MCF 10A (cell line): ENCODE measurements at regions not wholly inside any gene's neighbourhood (a gene's known extent, or its start where the extent isn't known, plus 50 kb on each side); places are given as distances from the start of the nearest gene placed in this dataset.

ENCODE experiments used
- BruUV-seq: library from RNA; stranded (reverse); fragments of 400-500 nt; replicated peaks from 2 replicates; lab custom pipeline; 2021; lab: Mats Ljungman, UMichigan
- CTCF ChIA-PET: fragments of 300-600 bp; sonication (Branson Sonifier 250); formaldehyde crosslinking; extraction: SDS; loops from one replicate; lab custom pipeline; 2021; ENCODE audit warnings: antibody characterized with exemption, inconsistent platforms; lab: Yijun Ruan, JAX
- POLR2A ChIA-PET: fragments of 300-600, 350-650 bp; sonication (Branson Sonifier 250); formaldehyde crosslinking; extraction: SDS; loops from one replicate; lab custom pipeline; 2020; ENCODE audit warnings: antibody characterized with exemption, inconsistent platforms; lab: Yijun Ruan, JAX
- DNase-seq: peaks from one replicate; pipeline ENCODE4 v3.0.0-alpha.2; 2018; ENCODE audit not compliant: unreplicated experiment
- H3K27ac Mint-ChIP-seq: one replicate; pipeline ENCODE4 v1.8.0; 2022; ENCODE audit warnings: mild to moderate bottlenecking, low read depth, mixed read lengths; ENCODE audit not compliant: unreplicated experiment
- H3K27me3 Mint-ChIP-seq: one replicate; pipeline ENCODE4 v1.8.0; 2022; ENCODE audit warnings: mixed read lengths; ENCODE audit not compliant: insufficient read depth, unreplicated experiment
- H3K36me3 Mint-ChIP-seq: one replicate; pipeline ENCODE4 v1.8.0; 2022; ENCODE audit warnings: mild to moderate bottlenecking, moderate library complexity, mixed read lengths; ENCODE audit not compliant: insufficient read depth, unreplicated experiment
- H3K4me1 Mint-ChIP-seq: one replicate; pipeline ENCODE4 v1.8.0; 2022; ENCODE audit warnings: mixed read lengths; ENCODE audit not compliant: insufficient read depth, unreplicated experiment
- H3K4me3 Mint-ChIP-seq: one replicate; pipeline ENCODE4 v1.8.0; 2022; ENCODE audit warnings: mild to moderate bottlenecking, moderate library complexity, mixed read lengths; ENCODE audit not compliant: unreplicated experiment
- H3K9me3 Mint-ChIP-seq: one replicate; pipeline ENCODE4 v1.8.0; 2022; ENCODE audit warnings: mixed read lengths; ENCODE audit not compliant: unreplicated experiment
- intact Hi-C: fragments of 100-400 bp; cut with micrococcal nuclease; formaldehyde crosslinking; loops from 2 replicates; pipeline ENCODE4 v1.14.1; 2022
- TF ChIP-seq, protein P1 (sequence below): fragments of 200-600 bp; IDR thresholded peaks from one replicate; pipeline ENCODE4 v1.8.0; 2022; ENCODE audit warnings: antibody characterized with exemption, mild to moderate bottlenecking; ENCODE audit not compliant: unreplicated experiment

DNA sequence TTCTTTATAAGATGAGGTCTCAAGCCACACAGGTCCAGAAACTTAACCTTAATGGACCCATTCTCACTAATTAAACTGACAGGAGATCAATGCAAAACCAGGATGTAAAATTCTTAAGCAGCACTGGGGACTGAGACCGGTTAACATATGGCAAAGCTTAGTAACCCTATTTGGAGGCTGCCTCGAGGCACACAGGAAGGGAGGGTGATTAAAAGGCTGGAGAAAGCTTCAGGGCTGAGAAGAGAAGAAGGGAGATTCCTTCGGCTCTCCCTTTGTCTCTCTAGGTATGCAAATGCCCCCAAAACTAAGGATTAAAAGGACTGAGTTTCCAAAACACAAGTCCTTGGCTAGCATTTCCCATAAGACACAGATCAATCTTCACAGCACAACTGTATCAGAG lies 120.8 kb upstream of the DSCAM start:
- Mint-ChIP-seq H3K27me3 (no peaks in the 10 kb centered on the region), H3K36me3 (no peaks in the 10 kb centered on the region), H3K4me1 (no peaks in the 10 kb centered on the region), H3K27ac (no peak overlapping the region), H3K9me3 (peaks cover 10% of the 10 kb centered on the region), H3K4me3 (no peak overlapping the region)
- no TSS peak for BruUV-seq
- DNase-seq: no peak
- ChIA-PET CTCF (interaction anchor here (0.6 kb wide), 1 partner anchor 351 kb away, joined by 3 read pairs; no protein-coding TSS in a partner anchor), POLR2A (interaction anchor here (1.1 kb wide), 1 partner anchor 15 kb away, joined by 4 read pairs; no protein-coding TSS in a partner anchor)
- TF ChIP-seq, protein P1, sequence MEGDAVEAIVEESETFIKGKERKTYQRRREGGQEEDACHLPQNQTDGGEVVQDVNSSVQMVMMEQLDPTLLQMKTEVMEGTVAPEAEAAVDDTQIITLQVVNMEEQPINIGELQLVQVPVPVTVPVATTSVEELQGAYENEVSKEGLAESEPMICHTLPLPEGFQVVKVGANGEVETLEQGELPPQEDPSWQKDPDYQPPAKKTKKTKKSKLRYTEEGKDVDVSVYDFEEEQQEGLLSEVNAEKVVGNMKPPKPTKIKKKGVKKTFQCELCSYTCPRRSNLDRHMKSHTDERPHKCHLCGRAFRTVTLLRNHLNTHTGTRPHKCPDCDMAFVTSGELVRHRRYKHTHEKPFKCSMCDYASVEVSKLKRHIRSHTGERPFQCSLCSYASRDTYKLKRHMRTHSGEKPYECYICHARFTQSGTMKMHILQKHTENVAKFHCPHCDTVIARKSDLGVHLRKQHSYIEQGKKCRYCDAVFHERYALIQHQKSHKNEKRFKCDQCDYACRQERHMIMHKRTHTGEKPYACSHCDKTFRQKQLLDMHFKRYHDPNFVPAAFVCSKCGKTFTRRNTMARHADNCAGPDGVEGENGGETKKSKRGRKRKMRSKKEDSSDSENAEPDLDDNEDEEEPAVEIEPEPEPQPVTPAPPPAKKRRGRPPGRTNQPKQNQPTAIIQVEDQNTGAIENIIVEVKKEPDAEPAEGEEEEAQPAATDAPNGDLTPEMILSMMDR: no peak
- intact Hi-C loops: no loop called here

GRCh38 chr21:40972151-40972550 lies 125.2 kb upstream of the DSCAM start:
- no TSS peak for BruUV-seq
- POLR2A ChIA-PET: interaction anchor here (0.6 to 1.5 kb wide), 3 partner anchors 10 to 1330 kb away, joined by 3 to 5 read pairs (median 4); no protein-coding TSS in a partner anchor
- intact Hi-C loops: no loop called here

GRCh38 chr21:40976198-40977109 lies 129.5 kb upstream of the DSCAM start:
- H3K27me3 Mint-ChIP-seq: no peaks in the 10 kb centered on the region
- peaks cover 6% of the 10 kb centered on the region for H3K9me3 Mint-ChIP-seq
- no peak overlapping the region for H3K27ac Mint-ChIP-seq
- H3K4me1 Mint-ChIP-seq: no peaks in the 10 kb centered on the region
- no peaks in the 10 kb centered on the region for H3K36me3 Mint-ChIP-seq
- TF ChIP-seq, protein P1: no peak
- no peak overlapping the region for H3K4me3 Mint-ChIP-seq
- ChIA-PET CTCF (no interaction called here), POLR2A (no interaction called here)
- BruUV-seq: no TSS peak
- intact Hi-C loops: no loop called here
- no peak for DNase-seq

More at GRCh38 chr21:40972151-40972550, 125.2 kb upstream of the DSCAM start:
- H3K36me3 Mint-ChIP-seq: no peaks in the 10 kb centered on the region
- H3K4me1 Mint-ChIP-seq: no peaks in the 10 kb centered on the region
- H3K9me3 Mint-ChIP-seq: peaks cover 10% of the 10 kb centered on the region
- CTCF ChIA-PET: interaction anchor here (0.6 kb wide), 1 partner anchor 10 kb away, joined by 3 read pairs; no protein-coding TSS in a partner anchor
- TF ChIP-seq, protein P1: no peak
- no peak overlapping the region for H3K27ac Mint-ChIP-seq
- H3K27me3 Mint-ChIP-seq: no peaks in the 10 kb centered on the region
- DNase-seq: no peak
- H3K4me3 Mint-ChIP-seq: no peak overlapping the region

DNA sequence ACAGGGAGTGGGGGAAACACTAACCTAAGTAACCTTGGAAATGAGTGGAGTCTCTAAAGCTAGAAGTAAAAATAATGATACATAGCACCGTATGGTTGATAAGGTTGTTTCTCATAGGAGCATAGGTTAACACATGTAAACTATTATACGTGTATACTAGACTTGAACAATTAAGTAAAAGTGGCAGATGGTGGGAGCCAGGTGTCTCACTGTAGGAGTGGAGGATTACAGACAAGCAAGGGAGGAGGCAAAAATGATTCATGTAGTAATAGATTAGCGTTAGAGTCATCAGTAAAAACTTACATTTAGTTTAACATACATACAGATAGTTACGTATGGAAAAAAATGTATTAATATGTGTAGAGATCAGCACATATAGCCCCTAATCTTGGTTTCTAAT lies 138.4 kb upstream of the DSCAM start:
- H3K4me1 Mint-ChIP-seq: no peaks in the 10 kb centered on the region
- TF ChIP-seq, protein P1: no peak
- CTCF ChIA-PET: no interaction called here
- intact Hi-C loops: no loop called here
- no peak overlapping the region for H3K27ac Mint-ChIP-seq
- DNase-seq: no peak
- no peaks in the 10 kb centered on the region for H3K36me3 Mint-ChIP-seq
- no TSS peak for BruUV-seq
- peaks cover 9% of the 10 kb centered on the region for H3K9me3 Mint-ChIP-seq
- no peak overlapping the region for H3K4me3 Mint-ChIP-seq
- POLR2A ChIA-PET: no interaction called here
- no peaks in the 10 kb centered on the region for H3K27me3 Mint-ChIP-seq
